GM12878 (cell line): ENCODE measurements at regions not wholly inside any gene's neighbourhood (a gene's known extent, or its start where the extent isn't known, plus 50 kb on each side); places are given as distances from the start of the nearest gene placed in this dataset.

Experiments used
- ATAC-seq: fragments of 200-7000 bp; cut with Tn5 transposase; 3 replicates; pipeline ENCODE4 v1.9.1; 2020; ENCODE audit warnings: mild to moderate bottlenecking, moderate library complexity
- BruUV-seq: library from RNA; stranded (reverse); fragments of 400-500 nt; replicated peaks from 2 replicates; lab custom pipeline; 2021; lab: Mats Ljungman, UMichigan
- CTCF ChIA-PET: fragments of 300-600 bp; sonication (Branson Sonifier 250); formaldehyde crosslinking; extraction: SDS; loops from one replicate; lab custom pipeline; 2021; ENCODE audit warnings: inconsistent platforms; lab: Yijun Ruan, JAX
- POLR2A ChIA-PET: fragments of 350-600 bp; formaldehyde crosslinking; extraction: SDS; loops from one replicate; lab custom pipeline; 2021; ENCODE audit warnings: inconsistent platforms; lab: Charles Lee
- RAD21 ChIA-PET: fragments of 300-600 bp; sonication (Branson Sonifier 250); formaldehyde crosslinking; loops from one replicate; lab custom pipeline; 2023; ENCODE audit warnings: antibody characterized with exemption; ENCODE audit not compliant: unreplicated experiment; lab: Charles Lee
- SMC1A ChIA-PET: fragments of 300-600 bp; sonication (Branson Sonifier 250); formaldehyde crosslinking; loops from one replicate; lab custom pipeline; 2023; ENCODE audit not compliant: unreplicated experiment, uncharacterized antibody; lab: Charles Lee
- DNase-seq: peaks from one replicate; pipeline ENCODE4 v3.0.0-alpha.2; 2011; ENCODE audit warnings: low read depth, low spot score
- FAIRE-seq: peaks from 3 replicates; lab custom pipeline; 2011; peaks lifted over from hg19 to GRCh38; lab: Jason Lieb, UNC
- H2AFZ ChIP-seq: 2 replicates; pipeline ENCODE4 v1.6.0; 2011; ENCODE audit warnings: low read depth, low read length, control low read depth; ENCODE audit not compliant: control insufficient read depth
- H3K27ac ChIP-seq: 2 replicates; pipeline ENCODE4 v1.5.1; 2011; ENCODE audit warnings: control low read depth; ENCODE audit not compliant: control insufficient read depth, insufficient read depth
- H3K27me3 ChIP-seq, 2 experiments: replicated peaks in 1 of 2; 2 replicates each; pipeline versions ENCODE4 v1.6.0 to v1.6.1; 2011; ENCODE audit warnings: low read length in 1 of 2; ENCODE audit not compliant: control insufficient read depth in 2 of 2, insufficient read depth in 2 of 2
- H3K36me3 ChIP-seq, 2 experiments: 2 replicates each; pipeline ENCODE4 v1.5.1; 2011; ENCODE audit warnings: low read length in 1 of 2; ENCODE audit not compliant: control insufficient read depth in 2 of 2, insufficient read depth in 2 of 2
- H3K4me1 ChIP-seq: 2 replicates; pipeline ENCODE4 v1.6.1; 2011; ENCODE audit warnings: mild to moderate bottlenecking, low read length, moderate library complexity, mixed read lengths; ENCODE audit not compliant: control insufficient read depth, insufficient read depth
- H3K4me2 ChIP-seq: 2 replicates; pipeline ENCODE4 v1.6.0; 2011; ENCODE audit warnings: control low read depth; ENCODE audit not compliant: control insufficient read depth, insufficient read depth
- H3K4me3 ChIP-seq: fragments of 200-600 bp; sonication (generic); 2 replicates; pipeline ENCODE4 v1.5.1; 2016
- H3K79me2 ChIP-seq: 2 replicates; pipeline ENCODE4 v1.6.0; 2011; ENCODE audit warnings: low read length; ENCODE audit not compliant: control insufficient read depth, insufficient read depth
- H3K9ac ChIP-seq: 2 replicates; pipeline ENCODE4 v1.8.0; 2011; ENCODE audit warnings: low read length, control low read depth, mixed read lengths; ENCODE audit not compliant: control insufficient read depth, insufficient read depth
- H3K9me3 ChIP-seq: replicated peaks from 3 replicates; pipeline ENCODE4 v1.5.1; 2011; ENCODE audit warnings: mild to moderate bottlenecking, low read length; ENCODE audit not compliant: control insufficient read depth, insufficient read depth
- H4K20me1 ChIP-seq: 2 replicates; pipeline ENCODE4 v1.6.0; 2011; ENCODE audit not compliant: control insufficient read depth, insufficient read depth
- CBX3 ChIP-seq: fragments of 200-600 bp; sonication (generic); IDR thresholded peaks from 2 replicates; pipeline ENCODE4 v1.6.1; 2016; ENCODE audit warnings: low read depth, borderline replicate concordance
- CEBPZ ChIP-seq: fragments of 150-350 bp; IDR thresholded peaks from 2 replicates; pipeline ENCODE4 v1.6.1; 2016; ENCODE audit warnings: low read depth, low read length
- KLF5 ChIP-seq: fragments of 450-650 bp; IDR thresholded peaks from 2 replicates; pipeline ENCODE4 v1.6.1; 2014; ENCODE audit warnings: mild to moderate bottlenecking; ENCODE audit not compliant: partially characterized antibody
- MAX ChIP-seq: IDR thresholded peaks from 2 replicates; pipeline ENCODE4 v1.6.1; 2012; ENCODE audit warnings: low read depth, low read length, improper control_type of control experiment
- MEF2A ChIP-seq: IDR thresholded peaks from 2 replicates; pipeline ENCODE4 v1.6.1; 2011; ENCODE audit warnings: low read depth, mild to moderate bottlenecking, low read length, moderate library complexity; ENCODE audit not compliant: insufficient read depth
- MXI1 ChIP-seq: fragments of 150-350 bp; IDR thresholded peaks from 2 replicates; pipeline ENCODE4 v1.6.1; 2011; ENCODE audit warnings: low read depth, mild to moderate bottlenecking, inconsistent platforms, low read length, improper control_type of control experiment
- NFIC ChIP-seq: IDR thresholded peaks from 2 replicates; pipeline ENCODE4 v1.6.1; 2012; ENCODE audit warnings: low read depth, mild to moderate bottlenecking, inconsistent platforms, low read length, moderate library complexity
- NR2F1 ChIP-seq: fragments of 450-650 bp; conservative IDR thresholded peaks from 2 replicates; pipeline ENCODE4 v1.6.1; 2017; ENCODE audit warnings: mild to moderate bottlenecking
- PAX8 ChIP-seq: fragments of 450-650 bp; IDR thresholded peaks from 2 replicates; pipeline ENCODE4 v1.6.1; 2017; ENCODE audit warnings: mild to moderate bottlenecking, moderate library complexity
- TCF12 ChIP-seq: IDR thresholded peaks from 2 replicates; pipeline ENCODE4 v1.6.1; 2011; ENCODE audit warnings: low read depth, mild to moderate bottlenecking, low read length
- TCF3 ChIP-seq: IDR thresholded peaks from 2 replicates; pipeline ENCODE4 v1.6.1; 2012; ENCODE audit warnings: low read depth, mild to moderate bottlenecking, low read length, borderline replicate concordance; ENCODE audit not compliant: insufficient read depth
- YY1 ChIP-seq: IDR thresholded peaks from 2 replicates; pipeline ENCODE4 v1.6.1; 2011; ENCODE audit warnings: low read depth, mild to moderate bottlenecking, low read length
- ZBTB40 ChIP-seq: fragments of 450-650 bp; IDR thresholded peaks from 2 replicates; pipeline ENCODE4 v1.6.1; 2016; ENCODE audit warnings: mild to moderate bottlenecking, moderate library complexity, borderline replicate concordance
- ZNF274 ChIP-seq: IDR thresholded peaks from one replicate; pipeline ENCODE4 v1.8.0; 2011; ENCODE audit not compliant: insufficient read length, insufficient read depth
- WGBS: methylation state at CpG from one replicate; pipeline ENCODE4 v1.1.6; 2016; ENCODE audit warnings: low lambda C conversion rate; ENCODE audit not compliant: insufficient replicate concordance, insufficient coverage; ENCODE audit errors: missing lambda C conversion rate; 5-methylcytosine and 5-hydroxymethylcytosine counted together
- in situ Hi-C: fragments of 300-500 bp; cut with MboI; formaldehyde crosslinking; loops from 9 replicates; pipeline ENCODE4 v1.14.3; 2018; ENCODE audit warnings: mixed read lengths
- intact Hi-C: fragments of 100-400 bp; cut with micrococcal nuclease; formaldehyde crosslinking; loops from one replicate; pipeline ENCODE4 v1.14.2; 2022; ENCODE audit not compliant: unreplicated experiment

GRCh38 chr17:5883775-5884665, 186.2 kb upstream of the WSCD1 start:
- RAD21 ChIA-PET: no interaction called here
- no peaks in the 10 kb centered on the region for H3K4me1 ChIP-seq

More at GRCh38 chr17:5883775-5884665, 186.2 kb upstream of the WSCD1 start:
- FAIRE-seq: no peak
- H3K79me2 ChIP-seq: no peaks in the 10 kb centered on the region
- peaks cover 0 to 1% of the 10 kb centered on the region in 2 experiments; a peak in 1 of 4 replicates for H3K27me3 ChIP-seq
- ChIA-PET CTCF (no interaction called here), POLR2A (no interaction called here), SMC1A (no interaction called here)
- H3K4me2 ChIP-seq: no peak overlapping the region
- no TSS peak for BruUV-seq
- DNase-seq: no peak
- no peaks in the 10 kb centered on the region for H4K20me1 ChIP-seq
- no peak overlapping the region for H2AFZ ChIP-seq
- intact Hi-C loops: no loop called here
- in situ Hi-C loops: no loop called here
- TF ChIP-seq TCF3: no peak
- TF ChIP-seq TCF12: no peak
- no peak for TF ChIP-seq ZBTB40
- no peak for TF ChIP-seq CBX3
- TF ChIP-seq PAX8: no peak
- TF ChIP-seq NFIC: no peak
- TF ChIP-seq CEBPZ: no peak
- no peak for TF ChIP-seq ZNF274
- no peak for TF ChIP-seq KLF5
- TF ChIP-seq YY1: no peak
- no peak for TF ChIP-seq MAX
- TF ChIP-seq NR2F1: no peak
- no peak for TF ChIP-seq MEF2A
- no peak for TF ChIP-seq MXI1
- H3K9ac ChIP-seq: no peak overlapping the region
- no peak overlapping the region for H3K4me3 ChIP-seq
- no peaks in the 10 kb centered on the region for H3K36me3 ChIP-seq
- no peaks in the 10 kb centered on the region for H3K9me3 ChIP-seq
- H3K27ac ChIP-seq: no peak overlapping the region
- WGBS: 26% methylated on average over 12 of the region's 13 CpGs
- no peak for ATAC-seq
